ENCODE measurements at regions not wholly inside any gene's neighbourhood (a gene's known extent, or its start where the extent isn't known, plus 50 kb on each side); places are given as distances from the start of the nearest gene placed in this dataset.

- TF ChIP-seq CTCF (optimal IDR thresholded peaks at IDR 0.05 in 1 of 3, IDR thresholded peaks at IDR 0.05 in 1 of 3, conservative IDR thresholded peaks at IDR 0.05 in 1 of 3; ENCODE audit: extremely low read depth in 1 of 3, insufficient read depth in 2 of 3, low read length in 3 of 3), result no peak
- no peak for TF ChIP-seq EZH2 (IDR thresholded peaks at IDR 0.05; ENCODE audit: low read length)
Measured at GRCh38 chr5:58246461-58246944, 213.4 kb downstream of the PLK2 start.
